Heart left ventricle (tissue), 13 donors: ENCODE measurements at regions not wholly inside any gene's neighbourhood (a gene's known extent, or its start where the extent isn't known, plus 50 kb on each side); places are given as distances from the start of the nearest gene placed in this dataset.

Source experiments
- POLR2A ChIP-seq, 2 donors: fragments of 450-650 bp; IDR thresholded peaks; one replicate each; pipeline ENCODE4 v1.6.1; 2017; ENCODE audit warnings: antibody characterized with exemption in 2 of 2, mild to moderate bottlenecking in 2 of 2, moderate library complexity in 2 of 2
- TF ChIP-seq, protein P1 (sequence below), 12 donors: fragments of 200-600 bp; sonication (generic) in 4 of 12; IDR thresholded peaks; one replicate each; pipeline versions ENCODE4 v1.5.0 to v1.8.0; 2018 to 2022; ENCODE audit warnings: antibody characterized with exemption in 12 of 12, mild to moderate bottlenecking in 5 of 12
- donor health status: ischemic (EF 13 %, LVEDD 7.1; RV severe dilation, severe dysfunction).
- donor health status: DM: no; HTN: yes; CAD: no.
- donor health status: DM: no; HTN: no; CAD: no.
- donor health status: ischemic (EF 25% LVEDD 6.9; RV normal size, moderate dysfunction).
- donor health status: ischemic (EF 25% LVEDD 5.7; RV mildly dilated, moderate dysfunction).
- donor health status: ischemic (EF 35%, LVEDD 5.7; RV mildly dilated, moderate dysfunction).
- donor health status: nonischemic (EF 11% LVEDD 7.7; RV severe dilation, severe dysfunction).
- donor health status: DM: yes; HTN: yes; CAD: no.
- donor health status: PGD.
- donor health status: ischemic (EF 29% LVEDD 5.4; RV normal size, mild dysfunction).
- donor health status: nonischemic (EF 23%, LVEDD 6.1; RV moderate dilation, normal function).

DNA sequence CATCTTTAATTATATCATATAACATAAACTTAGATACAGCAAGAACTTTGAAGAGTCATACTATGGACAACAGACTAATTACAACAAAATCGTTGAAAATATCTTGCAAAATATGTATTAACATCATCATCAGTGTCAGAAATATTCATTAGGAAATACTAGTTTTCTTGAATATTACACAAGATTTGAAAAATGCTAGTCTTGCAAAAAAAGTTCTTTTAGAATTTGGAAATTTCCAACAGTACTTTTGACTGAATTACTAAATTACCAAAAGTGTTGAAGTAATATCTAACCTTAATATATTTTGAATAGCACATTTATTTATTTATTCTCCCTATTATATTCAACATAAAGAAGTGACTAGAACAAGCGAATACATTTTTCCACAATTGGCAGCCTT is 1224.8 kb upstream of the EYS start:
- TF ChIP-seq, protein P1, sequence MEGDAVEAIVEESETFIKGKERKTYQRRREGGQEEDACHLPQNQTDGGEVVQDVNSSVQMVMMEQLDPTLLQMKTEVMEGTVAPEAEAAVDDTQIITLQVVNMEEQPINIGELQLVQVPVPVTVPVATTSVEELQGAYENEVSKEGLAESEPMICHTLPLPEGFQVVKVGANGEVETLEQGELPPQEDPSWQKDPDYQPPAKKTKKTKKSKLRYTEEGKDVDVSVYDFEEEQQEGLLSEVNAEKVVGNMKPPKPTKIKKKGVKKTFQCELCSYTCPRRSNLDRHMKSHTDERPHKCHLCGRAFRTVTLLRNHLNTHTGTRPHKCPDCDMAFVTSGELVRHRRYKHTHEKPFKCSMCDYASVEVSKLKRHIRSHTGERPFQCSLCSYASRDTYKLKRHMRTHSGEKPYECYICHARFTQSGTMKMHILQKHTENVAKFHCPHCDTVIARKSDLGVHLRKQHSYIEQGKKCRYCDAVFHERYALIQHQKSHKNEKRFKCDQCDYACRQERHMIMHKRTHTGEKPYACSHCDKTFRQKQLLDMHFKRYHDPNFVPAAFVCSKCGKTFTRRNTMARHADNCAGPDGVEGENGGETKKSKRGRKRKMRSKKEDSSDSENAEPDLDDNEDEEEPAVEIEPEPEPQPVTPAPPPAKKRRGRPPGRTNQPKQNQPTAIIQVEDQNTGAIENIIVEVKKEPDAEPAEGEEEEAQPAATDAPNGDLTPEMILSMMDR (IDR thresholded peaks at IDR 0.05), result no peak
- TF ChIP-seq POLR2A (IDR thresholded peaks at IDR 0.05), result no peak
